HG02973 (cell line): ENCODE measurements at regions not wholly inside any gene's neighbourhood (a gene's known extent, or its start where the extent isn't known, plus 50 kb on each side); places are given as distances from the start of the nearest gene placed in this dataset.
A peak's percentile ranks its signal among the peaks of the same experiment; 100 is the strongest.

ENCODE experiments used
- ATAC-seq: cut with Tn5 transposase; IDR thresholded peaks from one replicate; pipeline ENCODE4 v1.9.1; 2021; ENCODE audit warnings: moderate library complexity; ENCODE audit not compliant: unreplicated experiment

DNA sequence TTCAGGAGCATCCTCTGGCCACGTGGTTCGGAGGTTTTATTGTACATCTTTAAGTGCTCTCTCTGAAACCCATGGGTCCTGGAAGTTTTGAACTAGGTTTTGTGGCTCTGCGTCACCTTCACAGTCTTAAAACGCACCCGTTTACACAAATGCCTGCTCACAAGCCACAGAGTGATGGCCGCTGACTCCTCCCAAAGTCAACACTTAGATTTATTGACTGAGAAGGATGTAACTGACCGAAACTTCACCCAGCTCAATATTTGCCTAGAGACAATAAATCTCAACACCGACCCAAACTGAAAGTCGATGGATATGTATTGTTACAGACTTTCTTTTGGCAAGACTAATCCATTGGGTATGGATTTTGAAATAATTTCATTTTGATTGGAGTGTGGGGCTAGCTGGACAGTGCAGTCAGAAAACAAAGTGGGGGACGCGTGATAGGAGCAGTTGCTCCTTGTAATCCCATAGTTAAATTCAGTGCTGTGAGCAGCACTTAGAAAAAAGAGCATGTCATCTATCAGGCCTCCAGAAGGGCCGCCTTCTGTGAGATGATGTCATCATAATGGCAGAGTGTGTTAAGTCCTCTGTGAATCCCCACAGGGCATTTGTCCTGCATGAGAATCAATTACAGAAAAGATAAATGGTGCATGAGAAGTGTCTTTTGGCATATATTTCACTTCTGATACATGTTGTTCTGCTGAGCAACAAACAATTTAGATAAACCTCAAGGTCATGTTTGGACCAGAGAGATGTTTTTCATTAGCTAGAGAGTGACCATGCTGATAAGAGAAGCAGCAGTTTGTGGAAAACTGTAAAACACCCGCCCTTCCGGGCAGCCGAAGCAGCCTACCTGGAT, 183.7 kb downstream of the INO80D start:
- ATAC-seq: no peak

DNA sequence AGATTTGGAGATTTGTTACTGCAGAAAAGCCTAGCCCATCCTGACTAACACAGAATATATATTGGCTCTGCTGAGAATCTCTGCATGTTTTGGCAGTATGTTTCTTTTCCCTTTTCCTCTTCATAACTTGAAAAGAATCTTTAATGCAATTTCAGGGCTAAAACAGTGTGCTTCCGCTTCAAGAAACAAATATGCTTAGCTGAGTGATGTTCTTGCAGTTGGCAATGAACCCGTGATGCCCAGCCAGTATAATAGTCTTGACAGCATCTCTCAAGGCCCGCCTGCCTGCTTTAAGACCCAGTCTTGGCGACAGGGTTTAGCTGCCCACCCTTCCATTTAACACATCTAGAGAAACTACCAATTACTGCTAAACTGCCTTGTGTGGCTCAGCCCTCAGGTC, 184.5 kb downstream of the INO80D start:
- ATAC-seq: no peak

DNA sequence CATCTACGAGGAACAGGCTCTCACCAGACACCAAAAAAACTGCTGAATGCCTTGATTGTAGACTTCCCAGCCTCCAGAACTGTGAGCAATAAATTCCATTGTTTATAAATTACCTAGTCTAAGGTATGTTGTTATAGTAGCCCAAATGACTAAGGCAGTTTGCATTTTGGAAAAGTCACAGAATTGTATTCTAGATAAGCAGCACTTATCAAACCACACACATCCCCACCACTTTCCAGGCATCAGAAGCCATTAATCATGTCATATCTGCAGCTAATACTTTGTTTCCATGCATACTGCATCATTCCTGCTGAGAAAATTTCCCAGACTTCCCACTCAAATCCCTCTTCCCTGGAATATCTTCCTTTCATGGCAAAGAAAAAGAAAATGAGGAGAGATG, 187.2 kb downstream of the INO80D start:
- ATAC-seq: no peak

DNA sequence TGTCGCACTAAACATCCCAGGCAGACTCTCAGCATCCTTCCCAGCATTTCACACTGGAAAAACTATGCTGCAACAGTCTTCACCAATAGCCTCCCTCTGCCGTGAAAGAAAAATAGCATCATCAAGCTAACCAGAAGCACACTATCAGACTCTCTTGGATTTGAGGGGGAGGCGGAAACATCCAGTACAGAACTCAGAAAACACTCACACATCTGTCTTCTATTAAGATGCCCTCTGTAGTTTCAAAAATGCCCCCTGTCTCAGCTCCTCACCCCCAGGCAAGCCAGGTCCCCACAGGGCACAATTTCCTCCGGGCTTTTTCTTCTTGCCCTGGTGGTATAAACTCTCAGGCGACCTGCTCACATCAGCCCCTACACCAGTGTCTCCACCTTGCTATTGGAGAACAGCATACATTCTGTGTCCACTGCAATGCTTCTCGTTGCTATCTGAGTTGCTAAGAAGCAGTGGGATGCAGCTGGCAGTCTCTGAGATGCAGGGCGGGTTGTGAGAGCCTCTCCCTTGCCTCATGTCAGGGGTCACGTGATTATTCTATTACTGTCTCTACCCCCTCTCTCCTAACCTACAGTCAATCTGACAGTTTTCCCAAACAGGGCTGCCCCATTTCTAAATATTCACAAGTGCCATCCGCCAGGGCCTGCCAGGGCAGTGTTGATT, 189.9 kb downstream of the INO80D start:
- ATAC-seq: no peak

DNA sequence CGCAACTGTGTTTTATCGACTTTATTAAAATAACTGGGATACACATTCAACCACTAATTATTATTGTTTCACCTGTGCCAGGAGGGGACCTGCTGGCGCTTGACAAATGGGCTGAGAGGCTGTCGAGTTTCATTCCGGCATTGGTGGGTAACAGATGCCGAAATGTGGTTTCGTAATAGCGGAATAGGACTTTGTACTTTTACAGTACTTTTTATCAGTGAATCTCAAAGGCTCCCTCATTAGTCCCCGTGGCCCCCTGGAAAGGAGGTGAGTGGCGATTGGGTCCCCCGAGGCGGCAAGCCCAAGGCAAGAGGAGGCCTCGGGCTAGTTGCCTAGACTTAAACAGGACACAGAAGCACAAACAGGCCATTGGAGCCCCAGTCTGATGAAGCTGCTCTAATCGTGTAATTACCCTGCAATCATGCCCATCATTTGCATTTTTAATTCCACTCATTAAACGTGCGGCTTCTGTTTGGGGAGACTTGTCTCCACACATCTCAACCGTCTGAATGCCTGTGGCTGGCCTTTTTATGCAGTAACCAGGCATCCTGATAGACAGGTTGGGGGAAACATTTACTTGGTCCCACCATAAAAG, 193.2 kb downstream of the INO80D start:
- ATAC-seq: no peak

DNA sequence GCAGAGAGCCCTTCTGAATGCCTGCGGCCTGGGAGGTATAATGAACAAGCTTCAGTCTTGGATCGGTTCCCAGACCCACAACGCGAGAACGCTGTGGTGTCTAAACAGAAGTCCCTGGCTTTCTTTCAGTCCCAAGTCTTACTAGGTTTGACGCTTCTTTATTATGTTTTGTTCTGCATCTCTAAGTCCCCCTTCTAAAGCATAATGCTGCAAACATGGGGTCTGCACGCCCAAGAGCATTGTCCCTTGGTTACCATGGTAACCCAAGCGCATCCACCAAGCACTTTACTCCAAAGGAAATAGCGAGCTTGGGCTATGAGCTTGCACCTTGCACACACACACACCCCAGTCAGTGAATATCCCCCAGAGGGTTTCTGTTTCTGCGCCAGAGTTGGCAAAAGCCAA, 193.7 kb downstream of the INO80D start:
- no peak for ATAC-seq

DNA sequence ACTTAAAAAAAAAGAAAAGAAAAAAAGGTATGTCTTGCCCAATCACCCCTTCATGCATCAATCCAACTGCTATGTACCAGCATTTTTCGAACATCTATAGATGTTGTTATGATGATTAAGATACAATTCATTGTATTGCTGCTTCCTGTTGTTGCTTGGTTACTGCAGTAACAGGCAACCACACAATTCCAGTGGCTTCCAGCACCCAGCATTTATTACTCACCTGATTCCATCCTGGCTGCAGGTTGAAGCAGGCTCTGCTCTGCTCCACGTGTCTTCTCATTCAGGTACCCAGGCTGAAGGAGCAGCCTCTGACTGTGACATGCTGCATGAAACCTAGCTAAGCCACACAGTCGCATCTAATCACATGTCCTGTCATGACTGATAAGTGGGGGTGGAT, 196.9 kb downstream of the INO80D start:
- ATAC-seq: no peak

DNA sequence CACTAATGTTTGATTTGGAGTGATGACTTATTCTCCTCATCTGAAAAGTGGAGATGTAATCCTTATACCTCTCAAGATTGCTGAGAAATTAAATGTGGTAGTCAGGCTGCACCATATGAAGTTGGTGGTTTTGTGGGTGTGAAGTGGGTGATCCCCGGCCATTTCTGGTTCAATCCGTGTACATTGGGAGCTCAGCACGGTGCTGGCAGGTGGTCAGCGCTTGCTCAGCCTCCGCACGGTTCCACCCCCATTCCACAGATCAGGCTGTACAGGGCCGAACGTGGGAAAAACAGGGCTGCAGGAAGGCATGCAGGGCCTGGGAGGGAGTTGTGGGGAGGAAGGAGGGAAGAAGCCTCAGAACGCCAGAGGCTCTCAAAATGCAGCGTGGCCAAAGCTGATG, 198.3 kb downstream of the INO80D start:
- ATAC-seq: no peak

DNA sequence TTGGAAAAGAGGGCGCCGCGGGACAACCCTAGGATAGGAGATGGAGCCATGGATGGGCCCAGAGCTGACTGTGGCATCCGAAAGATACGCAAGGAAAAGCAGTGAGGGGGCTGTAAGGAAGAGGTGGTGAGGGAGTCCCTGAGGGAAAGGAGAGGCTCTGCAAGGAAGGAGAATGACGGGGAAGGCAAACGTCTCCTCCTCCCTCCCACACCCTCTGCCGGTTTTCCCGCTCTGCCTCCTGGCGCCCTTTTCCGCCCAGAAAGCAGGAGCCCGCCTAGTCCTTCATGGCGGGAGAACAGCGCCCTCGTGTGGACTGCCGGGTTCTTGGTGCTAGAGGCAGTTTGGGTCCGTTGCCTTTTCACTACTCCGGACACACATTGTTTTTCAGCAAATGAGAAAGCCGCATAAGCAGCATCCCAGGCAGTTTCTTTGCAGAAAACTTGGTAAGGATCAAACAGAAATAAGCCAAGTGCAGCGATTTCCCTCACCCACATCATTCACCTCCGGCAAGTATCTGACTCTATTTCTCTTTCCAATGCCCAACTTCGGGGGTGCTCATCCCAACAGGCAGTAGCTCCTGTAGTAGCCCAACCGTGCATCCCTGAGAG, 200.4 kb downstream of the INO80D start:
- peak; percentile 84 for ATAC-seq

DNA sequence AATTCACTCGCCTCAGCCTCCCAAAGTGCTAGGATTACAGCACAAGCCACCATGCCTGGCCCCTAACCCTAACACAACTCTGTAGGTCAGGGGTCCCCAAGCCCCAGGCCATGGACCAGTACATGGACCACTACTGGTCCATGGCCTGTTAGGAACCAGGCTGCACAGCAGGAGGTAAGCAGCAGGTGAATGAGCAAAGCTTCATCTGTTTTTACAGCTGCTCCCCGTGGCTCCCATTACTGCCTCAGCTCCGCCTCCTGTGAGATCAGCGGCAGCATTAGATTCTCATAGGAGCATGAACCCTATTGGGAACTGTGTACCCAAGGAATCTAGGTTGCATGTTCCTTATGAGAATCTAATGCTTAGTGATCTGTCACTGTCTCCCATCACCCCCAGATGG, 201.7 kb downstream of the NRP2 start:
- ATAC-seq: no peak

DNA sequence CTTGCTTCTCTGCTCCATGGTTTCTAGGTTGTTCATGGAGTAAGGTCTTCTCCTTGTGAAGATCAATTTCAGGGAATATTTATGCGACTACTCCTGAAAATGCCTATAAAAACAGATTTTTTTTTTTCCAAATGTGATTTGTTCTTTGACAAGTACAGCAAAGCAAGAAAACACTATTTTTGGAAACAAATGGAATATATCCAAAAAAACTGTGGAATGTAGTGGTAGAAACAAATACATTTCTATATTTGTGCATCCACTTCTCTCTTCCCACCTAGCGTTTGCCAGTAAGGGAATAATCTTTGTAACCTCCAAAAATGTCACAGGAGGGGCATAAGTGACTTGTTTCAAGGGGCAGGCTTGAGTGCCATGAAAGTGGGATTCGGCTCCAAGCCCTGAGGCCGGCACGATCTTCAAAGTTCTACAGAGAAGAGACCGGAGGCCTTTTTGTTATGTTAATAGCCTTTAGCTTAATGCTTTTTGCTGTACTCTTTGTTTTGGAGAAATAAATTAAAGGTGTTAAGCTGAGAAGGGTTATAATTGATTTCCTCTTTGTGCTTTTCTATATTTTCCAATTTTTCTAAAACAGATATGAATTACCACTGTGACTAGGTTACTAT, 200.6 kb downstream of the NRP2 start:
- no peak for ATAC-seq

DNA sequence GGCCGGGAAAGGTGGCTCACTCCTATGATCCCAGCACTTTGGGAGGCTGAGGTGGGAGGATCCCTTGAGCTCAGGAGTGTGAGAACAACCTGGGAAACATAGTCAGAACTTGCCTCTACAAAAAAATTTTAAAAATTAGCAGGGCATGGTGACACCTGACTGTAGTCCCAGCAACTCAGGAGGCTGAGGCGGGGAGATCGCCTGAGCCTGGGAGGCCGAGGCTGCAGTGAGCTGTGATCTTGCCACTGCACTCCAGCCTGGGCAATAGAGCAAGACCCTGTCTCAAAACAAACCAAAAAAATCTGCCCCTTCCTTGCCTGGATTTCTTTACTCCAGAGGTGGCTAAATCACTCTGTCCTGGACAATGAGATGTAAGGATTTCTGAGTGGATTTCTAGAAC, 197.7 kb downstream of the NRP2 start:
- ATAC-seq: no peak

DNA sequence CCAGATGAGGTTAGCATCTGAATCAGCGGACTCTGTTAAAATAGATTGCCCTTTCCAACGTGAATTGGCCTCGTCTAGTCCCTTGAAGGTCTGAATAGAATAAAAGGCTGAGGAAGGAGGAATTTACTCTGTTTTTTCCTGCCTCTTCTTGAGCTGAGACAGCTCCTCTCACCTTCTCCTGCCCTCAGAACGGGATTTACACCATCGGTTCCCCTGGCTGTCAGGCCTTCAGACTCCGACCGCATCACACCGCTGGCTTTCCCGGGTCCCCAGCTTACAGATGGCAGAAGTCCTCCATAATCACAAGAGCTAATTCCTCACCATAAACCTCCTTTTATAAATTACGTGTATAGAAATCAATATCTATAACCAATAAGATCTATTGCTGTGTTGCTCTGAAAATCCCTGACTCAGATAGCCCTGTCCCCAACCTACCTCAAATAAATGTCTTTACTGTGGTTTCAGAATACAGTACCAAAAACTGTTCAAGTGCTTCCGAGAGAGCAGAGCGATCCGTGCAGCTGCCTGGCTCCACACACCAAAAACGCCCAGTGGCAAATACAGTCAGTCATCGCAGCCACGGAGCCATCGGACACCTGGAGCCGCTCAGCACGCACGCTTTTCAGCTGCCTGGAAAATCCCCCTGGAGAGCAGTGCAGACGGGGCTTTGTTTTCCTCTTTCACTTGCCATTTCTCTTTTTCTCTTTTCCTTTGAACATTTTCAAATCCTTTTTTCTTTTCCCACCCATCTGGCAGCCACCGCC, 196.9 kb downstream of the NRP2 start:
- no peak for ATAC-seq

DNA sequence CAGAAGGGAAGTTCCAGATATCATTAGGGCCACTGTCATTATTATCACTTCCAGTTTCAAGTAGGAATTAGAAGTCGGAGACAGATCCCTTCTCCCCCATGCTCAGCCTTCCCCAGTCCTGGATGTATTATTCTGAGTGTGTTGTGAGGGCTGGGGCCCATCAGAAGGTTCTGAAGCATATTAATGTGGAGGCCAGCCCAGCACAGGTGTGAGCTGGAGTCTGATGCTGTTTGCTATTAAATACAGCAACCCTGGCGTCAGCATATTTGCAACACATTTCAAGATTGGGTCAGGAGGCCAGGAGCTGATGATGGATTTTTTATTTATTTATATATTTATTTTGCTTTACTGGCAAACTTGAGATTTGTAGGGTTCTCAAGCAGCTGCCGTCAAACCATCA, 195.2 kb downstream of the NRP2 start:
- ATAC-seq: no peak

DNA sequence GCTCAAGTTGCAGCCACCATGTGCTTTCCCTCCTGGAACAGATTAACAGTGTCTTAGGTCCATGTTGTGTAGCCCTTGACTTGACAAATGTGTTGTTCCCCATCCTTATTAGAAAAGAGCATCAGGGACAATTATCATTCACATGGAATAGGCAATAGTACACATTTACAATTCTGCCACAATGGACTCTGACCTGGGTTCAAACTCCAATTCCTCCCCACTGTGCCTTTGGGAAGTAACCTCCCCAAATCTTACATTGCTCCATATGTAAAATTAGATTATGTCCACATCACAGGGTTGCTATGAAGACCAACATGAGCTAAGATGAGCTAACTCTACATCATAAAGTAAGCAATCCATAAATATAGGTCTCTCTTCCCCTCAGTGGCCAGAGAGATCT, 193.8 kb downstream of the NRP2 start:
- ATAC-seq: no peak

DNA sequence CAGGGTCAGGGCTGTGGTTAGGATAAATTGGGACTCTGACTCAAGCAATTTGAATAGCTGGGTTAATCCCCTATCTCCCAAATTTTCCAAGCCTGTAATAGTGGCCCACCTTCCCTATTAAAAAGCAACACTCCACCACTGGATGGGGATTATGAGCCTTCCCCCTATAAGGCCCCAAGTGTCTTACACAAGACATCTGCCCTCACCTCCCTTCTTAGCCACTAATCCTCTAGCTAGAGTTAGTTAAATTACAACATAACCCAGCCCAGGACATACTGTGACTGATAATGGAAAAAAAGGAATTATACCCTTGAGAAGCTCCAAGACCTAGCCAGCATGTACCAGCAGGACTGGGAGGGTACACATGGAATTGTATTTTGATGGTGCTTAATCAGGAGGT, 190.4 kb downstream of the NRP2 start:
- ATAC-seq: no peak

DNA sequence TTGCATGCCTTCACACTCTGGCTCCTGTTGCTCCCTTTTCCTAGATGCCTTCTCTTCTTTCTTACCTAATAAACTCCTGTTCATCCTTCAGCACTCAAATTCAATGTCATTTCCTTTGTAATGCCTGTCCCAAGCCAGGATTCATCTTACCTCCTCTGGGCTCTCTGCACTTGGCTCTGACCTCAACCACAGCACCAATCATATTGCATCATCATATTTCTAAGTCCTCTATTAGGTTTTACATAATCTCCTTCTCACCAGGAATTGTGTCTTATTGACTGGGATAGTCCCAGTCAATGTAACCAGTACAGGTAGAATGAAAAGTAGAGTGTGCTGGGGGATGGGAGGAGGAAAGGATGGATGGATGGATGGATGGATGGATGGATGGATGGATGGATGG, 187.1 kb downstream of the NRP2 start:
- ATAC-seq: no peak

DNA sequence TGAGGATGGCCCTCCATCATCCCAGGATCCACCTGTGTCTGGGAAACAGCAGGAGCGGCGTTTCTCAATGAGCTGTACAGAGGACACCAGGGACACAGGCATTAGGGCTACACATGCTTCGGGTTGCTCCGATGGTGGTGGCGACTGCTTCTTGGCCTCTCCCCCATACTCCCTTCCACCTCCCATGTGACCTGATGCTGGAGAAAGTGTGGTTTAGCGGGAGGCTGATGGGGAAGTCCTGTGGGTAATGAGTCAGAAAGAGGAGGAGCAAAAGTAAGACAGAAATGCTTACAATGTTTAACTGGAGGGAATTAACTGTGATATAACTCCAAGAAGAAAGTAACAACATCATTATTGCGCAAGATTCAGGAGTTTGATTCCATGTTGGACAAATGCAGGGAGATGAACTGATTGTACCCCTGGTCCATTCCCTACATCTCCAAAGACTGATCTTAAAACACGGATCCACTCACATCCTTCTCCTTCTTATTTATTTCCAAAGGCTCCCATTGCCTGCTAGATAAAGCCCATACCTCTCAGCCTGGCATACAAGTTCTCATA, 186.6 kb downstream of the NRP2 start:
- ATAC-seq: peak; percentile 67

DNA sequence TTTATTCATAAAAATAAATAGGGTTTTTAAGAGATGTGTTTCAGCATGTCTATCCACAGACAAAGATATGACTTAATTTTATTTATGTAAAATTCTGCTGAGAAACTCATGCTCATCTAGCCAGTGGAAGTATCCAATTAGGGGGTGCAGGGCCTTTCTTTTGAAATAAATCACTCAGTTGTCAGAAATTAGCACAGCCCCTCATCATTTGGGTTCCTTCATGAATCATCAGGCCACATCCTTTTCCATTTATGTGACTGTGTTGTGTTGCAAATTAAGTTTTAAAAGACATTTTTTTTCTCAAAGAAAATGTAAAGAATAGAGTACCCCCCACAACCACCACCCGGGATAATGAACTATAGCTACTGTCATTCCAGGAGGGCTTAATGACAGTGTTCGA, 185.8 kb downstream of the NRP2 start:
- no peak for ATAC-seq

DNA sequence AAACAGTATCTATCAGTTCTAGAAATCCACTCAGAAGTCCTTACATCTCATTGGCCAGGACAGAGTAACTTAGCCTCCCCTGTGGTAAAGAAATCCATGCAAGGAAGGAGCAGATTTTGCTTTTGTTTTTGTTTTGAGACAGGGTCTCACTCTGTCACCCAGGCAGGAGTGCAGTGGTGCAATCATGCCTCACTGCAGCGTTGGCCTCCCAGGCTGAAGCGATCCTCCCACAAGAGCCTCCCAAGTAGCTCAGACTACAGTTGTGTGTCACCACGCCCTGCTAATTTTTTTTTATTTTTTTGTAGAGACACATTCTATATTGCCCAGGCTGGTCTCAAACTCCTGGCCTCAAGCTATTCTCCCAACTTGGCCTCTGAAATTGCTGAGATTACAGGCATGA, 185.1 kb downstream of the NRP2 start:
- ATAC-seq: no peak
